ENCODE measurements at regions not wholly inside any gene's neighbourhood (a gene's known extent, or its start where the extent isn't known, plus 50 kb on each side); places are given as distances from the start of the nearest gene placed in this dataset.

DNA sequence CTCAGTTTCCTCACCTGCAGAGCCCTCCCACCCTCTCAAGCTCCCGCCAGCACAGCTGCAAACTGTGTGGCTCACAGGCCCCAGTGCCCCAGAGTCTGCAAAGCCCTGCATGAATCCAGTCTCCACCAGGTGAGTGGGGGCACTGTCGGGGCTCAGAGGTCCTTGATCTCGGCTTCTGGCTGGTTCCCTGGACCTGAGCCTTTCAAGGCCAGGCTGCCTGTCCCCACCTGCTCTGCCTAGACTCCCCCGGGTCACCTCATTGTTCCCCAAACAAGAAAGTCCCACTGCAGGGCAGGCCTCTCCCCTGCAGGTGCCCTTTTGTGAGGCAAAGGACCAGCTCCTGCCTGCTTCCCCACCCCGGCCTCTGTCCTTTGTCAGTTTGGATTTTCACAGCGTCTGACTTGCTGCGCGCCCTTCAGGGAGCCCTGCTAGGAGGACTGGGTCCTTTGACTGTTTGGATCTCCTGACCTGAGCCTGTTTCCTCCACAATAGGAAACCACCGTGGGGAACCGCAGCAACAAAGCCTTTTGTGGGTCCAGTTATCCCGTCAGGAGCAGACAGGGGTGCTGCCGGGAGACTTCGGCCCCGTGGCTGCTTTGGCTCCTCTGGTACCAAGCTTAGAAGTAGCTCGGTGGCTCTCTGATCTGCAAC is 200.5 kb upstream of the HDAC4 start:
- TF ChIP-seq POLR2AphosphoS5 (IDR thresholded peaks at IDR 0.05; ENCODE audit: low read depth, low read length): no peak
- TF ChIP-seq, protein P1, sequence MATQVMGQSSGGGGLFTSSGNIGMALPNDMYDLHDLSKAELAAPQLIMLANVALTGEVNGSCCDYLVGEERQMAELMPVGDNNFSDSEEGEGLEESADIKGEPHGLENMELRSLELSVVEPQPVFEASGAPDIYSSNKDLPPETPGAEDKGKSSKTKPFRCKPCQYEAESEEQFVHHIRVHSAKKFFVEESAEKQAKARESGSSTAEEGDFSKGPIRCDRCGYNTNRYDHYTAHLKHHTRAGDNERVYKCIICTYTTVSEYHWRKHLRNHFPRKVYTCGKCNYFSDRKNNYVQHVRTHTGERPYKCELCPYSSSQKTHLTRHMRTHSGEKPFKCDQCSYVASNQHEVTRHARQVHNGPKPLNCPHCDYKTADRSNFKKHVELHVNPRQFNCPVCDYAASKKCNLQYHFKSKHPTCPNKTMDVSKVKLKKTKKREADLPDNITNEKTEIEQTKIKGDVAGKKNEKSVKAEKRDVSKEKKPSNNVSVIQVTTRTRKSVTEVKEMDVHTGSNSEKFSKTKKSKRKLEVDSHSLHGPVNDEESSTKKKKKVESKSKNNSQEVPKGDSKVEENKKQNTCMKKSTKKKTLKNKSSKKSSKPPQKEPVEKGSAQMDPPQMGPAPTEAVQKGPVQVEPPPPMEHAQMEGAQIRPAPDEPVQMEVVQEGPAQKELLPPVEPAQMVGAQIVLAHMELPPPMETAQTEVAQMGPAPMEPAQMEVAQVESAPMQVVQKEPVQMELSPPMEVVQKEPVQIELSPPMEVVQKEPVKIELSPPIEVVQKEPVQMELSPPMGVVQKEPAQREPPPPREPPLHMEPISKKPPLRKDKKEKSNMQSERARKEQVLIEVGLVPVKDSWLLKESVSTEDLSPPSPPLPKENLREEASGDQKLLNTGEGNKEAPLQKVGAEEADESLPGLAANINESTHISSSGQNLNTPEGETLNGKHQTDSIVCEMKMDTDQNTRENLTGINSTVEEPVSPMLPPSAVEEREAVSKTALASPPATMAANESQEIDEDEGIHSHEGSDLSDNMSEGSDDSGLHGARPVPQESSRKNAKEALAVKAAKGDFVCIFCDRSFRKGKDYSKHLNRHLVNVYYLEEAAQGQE (IDR thresholded peaks at IDR 0.05; ENCODE audit: insufficient read depth in 1 of 2, low read depth in 2 of 2, low read length in 2 of 2): no peak
- no peak for TF ChIP-seq TAF1 (IDR thresholded peaks at IDR 0.05; ENCODE audit: borderline replicate concordance, insufficient read depth, low read length)
- TF ChIP-seq FOXP2 (optimal IDR thresholded peaks at IDR 0.05; ENCODE audit: borderline replicate concordance, extremely low read depth, extremely low read length, insufficient read depth): no peak
